Nephron (organoid): ENCODE measurements at regions not wholly inside any gene's neighbourhood (a gene's known extent, or its start where the extent isn't known, plus 50 kb on each side); places are given as distances from the start of the nearest gene placed in this dataset.
A peak's percentile ranks its signal among the peaks of the same experiment; 100 is the strongest.

ENCODE experiments used
- H3K27ac Mint-ChIP-seq, 3 experiments: 2 replicates each; pipeline ENCODE4 v1.8.0; 2020; ENCODE audit warnings: mixed read lengths in 3 of 3, mild to moderate bottlenecking in 2 of 3, moderate library complexity in 1 of 3
- H3K27me3 Mint-ChIP-seq: 2 replicates; pipeline ENCODE4 v1.8.0; 2021; ENCODE audit warnings: low read depth, mild to moderate bottlenecking, moderate library complexity, mixed read lengths
- H3K36me3 Mint-ChIP-seq: 2 replicates; pipeline ENCODE4 v1.8.0; 2020; ENCODE audit warnings: low read depth, mixed read lengths
- H3K4me1 Mint-ChIP-seq: 2 replicates; pipeline ENCODE4 v1.8.0; 2020; ENCODE audit warnings: mixed read lengths
- H3K4me3 Mint-ChIP-seq, 3 experiments: 2 replicates each; pipeline ENCODE4 v1.8.0; 2020; ENCODE audit warnings: mild to moderate bottlenecking in 3 of 3, mixed read lengths in 3 of 3, moderate library complexity in 2 of 3
- H3K9me3 Mint-ChIP-seq: 2 replicates; pipeline ENCODE4 v1.8.0; 2020; ENCODE audit warnings: mixed read lengths
- CTCF ChIP-seq, 3 experiments: fragments of 200-600 bp; sonication (generic); IDR thresholded peaks; one replicate each; pipeline ENCODE4 v1.5.0; 2021; ENCODE audit warnings: antibody characterized with exemption in 3 of 3; ENCODE audit not compliant: unreplicated experiment in 3 of 3

GRCh38 chr3:26437678-26438077, 184.9 kb upstream of the LRRC3B start:
- H3K9me3 Mint-ChIP-seq, result peaks cover 2% of the 10 kb centered on the region
- peaks cover 6% of the 10 kb centered on the region for H3K27me3 Mint-ChIP-seq
- H3K4me3 Mint-ChIP-seq, result no peak overlapping the region
- H3K36me3 Mint-ChIP-seq, result no peaks in the 10 kb centered on the region
- H3K27ac Mint-ChIP-seq, result no peak overlapping the region
- TF ChIP-seq CTCF (IDR thresholded peaks at IDR 0.05; ENCODE audit: unreplicated experiment in 3 of 3), result no peak
- H3K4me1 Mint-ChIP-seq, result peaks cover 7% of the 10 kb centered on the region

DNA sequence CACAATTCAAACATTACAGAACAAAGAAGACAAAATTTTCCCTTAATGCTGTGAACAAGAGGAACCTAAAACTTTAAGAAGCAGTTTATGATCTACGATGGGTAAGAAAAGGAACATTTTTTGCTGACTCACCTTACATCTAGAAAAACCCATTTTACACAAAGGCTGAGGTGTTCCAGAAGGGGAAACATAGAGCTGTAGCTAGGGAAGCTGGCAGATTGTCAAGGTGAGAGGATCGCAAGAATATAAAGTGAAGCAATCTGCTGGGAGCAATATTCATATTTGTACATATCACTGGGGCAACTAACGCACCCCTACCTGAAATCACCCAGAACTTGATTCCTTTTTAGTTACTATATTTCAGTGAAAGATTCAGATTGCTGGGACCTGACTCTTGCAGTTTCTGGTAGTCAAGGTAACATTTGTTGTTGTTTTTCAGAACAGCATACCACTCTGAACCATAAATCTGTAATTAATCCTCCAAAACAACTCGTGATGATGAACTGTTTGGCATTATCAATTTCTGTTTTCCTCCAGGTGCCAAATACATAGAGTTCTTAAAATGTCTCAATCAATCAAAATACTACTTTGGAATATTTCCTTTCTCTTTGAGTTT, 184.1 kb upstream of the LRRC3B start:
- no peak overlapping the region for H3K4me3 Mint-ChIP-seq
- peaks cover 2% of the 10 kb centered on the region for H3K9me3 Mint-ChIP-seq
- H3K4me1 Mint-ChIP-seq, result no peaks in the 10 kb centered on the region
- peaks cover 6% of the 10 kb centered on the region for H3K27me3 Mint-ChIP-seq
- H3K36me3 Mint-ChIP-seq, result no peaks in the 10 kb centered on the region
- no peak overlapping the region for H3K27ac Mint-ChIP-seq
- no peak for TF ChIP-seq CTCF (IDR thresholded peaks at IDR 0.05; ENCODE audit: unreplicated experiment in 3 of 3)

- Mint-ChIP-seq H3K36me3 (no peaks in the 10 kb centered on the region), H3K4me1 (no peaks in the 10 kb centered on the region), H3K27me3 (peaks cover 6% of the 10 kb centered on the region), H3K27ac (no peak overlapping the region), H3K4me3 (no peak overlapping the region), H3K9me3 (peaks cover 2% of the 10 kb centered on the region)
- TF ChIP-seq CTCF (IDR thresholded peaks at IDR 0.05; ENCODE audit: unreplicated experiment in 3 of 3), result no peak
These were observed 183.3 kb upstream of the LRRC3B start for GRCh38 chr3:26438981-26439884.

DNA sequence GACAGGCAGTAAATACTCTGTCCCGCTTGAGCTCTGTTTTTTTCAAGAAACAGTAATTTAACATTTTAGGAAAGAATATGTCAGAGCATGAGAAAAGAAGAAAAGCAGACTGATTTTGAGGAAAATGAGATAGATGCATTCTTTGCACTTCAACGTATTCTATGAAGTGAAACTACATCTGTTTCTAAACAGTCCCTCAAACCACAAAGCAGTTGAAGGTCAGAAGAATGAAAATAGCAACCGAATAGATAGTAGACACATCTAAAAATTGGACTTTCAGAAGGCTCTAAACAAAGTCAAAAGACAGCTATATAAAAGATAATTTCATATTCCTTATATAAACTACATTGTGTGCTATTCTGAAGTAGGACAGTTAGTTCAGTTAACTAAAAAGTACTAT, 172.6 kb upstream of the LRRC3B start:
- H3K36me3 Mint-ChIP-seq, result no peaks in the 10 kb centered on the region
- TF ChIP-seq CTCF (IDR thresholded peaks at IDR 0.05; ENCODE audit: unreplicated experiment in 3 of 3), result no peak
- no peaks in the 10 kb centered on the region for H3K27me3 Mint-ChIP-seq
- H3K9me3 Mint-ChIP-seq, result no peaks in the 10 kb centered on the region
- H3K4me1 Mint-ChIP-seq, result peaks cover 5% of the 10 kb centered on the region
- peak overlapping the region in 1 of 3 experiments; percentile 15 for H3K27ac Mint-ChIP-seq
- peak overlapping the region in 2 of 3 experiments; percentile 13 to 14 for H3K4me3 Mint-ChIP-seq

GRCh38 chr3:26452363-26452762, 170.2 kb upstream of the LRRC3B start:
- Mint-ChIP-seq H3K36me3 (no peaks in the 10 kb centered on the region), H3K9me3 (no peaks in the 10 kb centered on the region), H3K4me3 (no peak overlapping the region), H3K27ac (no peak overlapping the region), H3K27me3 (no peaks in the 10 kb centered on the region), H3K4me1 (peaks cover 5% of the 10 kb centered on the region)
- no peak for TF ChIP-seq CTCF (IDR thresholded peaks at IDR 0.05; ENCODE audit: unreplicated experiment in 3 of 3)
